Ovary (tissue), 3 donors: ENCODE measurements at regions not wholly inside any gene's neighbourhood (a gene's known extent, or its start where the extent isn't known, plus 50 kb on each side); places are given as distances from the start of the nearest gene placed in this dataset.

Experiments used
- EP300 ChIP-seq: sonication (generic); formaldehyde crosslinking; IDR thresholded peaks from one replicate; pipeline ENCODE4 v1.6.1; 2017; ENCODE audit warnings: antibody characterized with exemption
- POLR2A ChIP-seq: fragments of 450-650 bp; IDR thresholded peaks from one replicate; pipeline ENCODE4 v1.6.1; 2017; ENCODE audit warnings: antibody characterized with exemption, mild to moderate bottlenecking, moderate library complexity
- TF ChIP-seq, protein P1 (sequence below), 3 donors: fragments of 450-650 bp in 2 of 3; fragments of 200-600 bp in 1 of 3; IDR thresholded peaks; one replicate each; pipeline versions ENCODE4 v1.5.1 to v1.8.0; 2016 to 2022; ENCODE audit warnings: antibody characterized with exemption in 3 of 3, mild to moderate bottlenecking in 1 of 3
- donor health status: DM: no; HTN: no; CAD: no.

DNA sequence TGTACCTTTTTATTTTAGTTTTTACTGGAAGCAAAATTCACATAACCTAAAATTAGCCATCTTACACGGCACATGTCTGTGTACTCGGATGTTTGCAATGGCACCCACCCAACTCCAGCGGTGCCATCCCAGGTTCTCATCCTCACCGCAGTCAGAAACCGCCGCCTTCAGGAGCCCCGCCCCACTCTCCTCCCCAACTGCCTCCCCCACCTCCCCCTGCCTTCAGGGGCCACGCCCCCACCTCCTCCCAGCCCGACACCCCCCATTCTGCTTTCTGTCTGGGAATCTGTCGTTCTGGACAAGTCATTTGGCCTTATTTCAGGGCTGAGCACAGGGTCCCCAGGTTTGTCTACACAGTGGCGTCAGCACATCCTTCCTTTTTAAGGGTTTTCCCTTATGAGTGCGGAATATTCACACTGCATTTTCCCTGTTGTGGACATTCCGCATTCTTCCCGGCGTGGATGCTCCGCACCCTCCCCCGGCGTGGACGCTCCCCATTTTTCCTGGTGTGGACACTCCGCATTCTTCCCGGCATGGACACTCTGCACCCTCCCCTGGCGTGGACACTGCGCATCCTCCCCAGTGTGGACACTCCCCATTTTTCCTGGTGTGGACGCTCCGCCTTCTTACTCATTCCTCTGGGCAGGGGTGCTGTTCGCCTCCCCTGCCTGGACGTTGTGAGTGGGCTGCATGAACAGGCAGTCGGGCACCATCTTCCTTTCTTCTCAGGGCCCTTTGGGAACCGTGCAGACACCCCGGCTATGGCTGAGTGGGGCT, 135.4 kb upstream of the NKX1-1 start:
- TF ChIP-seq, protein P1, sequence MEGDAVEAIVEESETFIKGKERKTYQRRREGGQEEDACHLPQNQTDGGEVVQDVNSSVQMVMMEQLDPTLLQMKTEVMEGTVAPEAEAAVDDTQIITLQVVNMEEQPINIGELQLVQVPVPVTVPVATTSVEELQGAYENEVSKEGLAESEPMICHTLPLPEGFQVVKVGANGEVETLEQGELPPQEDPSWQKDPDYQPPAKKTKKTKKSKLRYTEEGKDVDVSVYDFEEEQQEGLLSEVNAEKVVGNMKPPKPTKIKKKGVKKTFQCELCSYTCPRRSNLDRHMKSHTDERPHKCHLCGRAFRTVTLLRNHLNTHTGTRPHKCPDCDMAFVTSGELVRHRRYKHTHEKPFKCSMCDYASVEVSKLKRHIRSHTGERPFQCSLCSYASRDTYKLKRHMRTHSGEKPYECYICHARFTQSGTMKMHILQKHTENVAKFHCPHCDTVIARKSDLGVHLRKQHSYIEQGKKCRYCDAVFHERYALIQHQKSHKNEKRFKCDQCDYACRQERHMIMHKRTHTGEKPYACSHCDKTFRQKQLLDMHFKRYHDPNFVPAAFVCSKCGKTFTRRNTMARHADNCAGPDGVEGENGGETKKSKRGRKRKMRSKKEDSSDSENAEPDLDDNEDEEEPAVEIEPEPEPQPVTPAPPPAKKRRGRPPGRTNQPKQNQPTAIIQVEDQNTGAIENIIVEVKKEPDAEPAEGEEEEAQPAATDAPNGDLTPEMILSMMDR (IDR thresholded peaks at IDR 0.05), result no peak
- TF ChIP-seq EP300 (no peak), POLR2A (no peak)
